ENCODE measurements at regions not wholly inside any gene's neighbourhood (a gene's known extent, or its start where the extent isn't known, plus 50 kb on each side); places are given as distances from the start of the nearest gene placed in this dataset.

- ATAC-seq = no peak
Observed at GRCh38 chr13:44180876-44181536, 192.6 kb upstream of the SERP2 start.

GRCh38 chr13:44181931-44182330 is 191.7 kb upstream of the SERP2 start:
- TF ChIP-seq CTCF (IDR thresholded peaks at IDR 0.05) = no peak
- Histone ChIP-seq H3K4me3 (ENCODE audit: low read length) (no peak overlapping the region), H3K4me1 (ENCODE audit: control insufficient read depth, insufficient read depth, low read length) (no peaks in the 10 kb centered on the region), H3K36me3 (ENCODE audit: control insufficient read depth, insufficient read depth, low read length) (no peaks in the 10 kb centered on the region), H3K27me3 (ENCODE audit: control insufficient read depth, insufficient read depth, low read length) (no peaks in the 10 kb centered on the region), H3K27ac (ENCODE audit: low read length) (no peak overlapping the region), H3K9me3 (ENCODE audit: control insufficient read depth, insufficient read depth, low read length) (no peaks in the 10 kb centered on the region)
- no peak for DNase-seq
- peaks cover 0 to 3% of the 10 kb centered on the region in 2 donors for H3K27me3 Mint-ChIP-seq (ENCODE audit: low read depth in 2 of 2)
- intact Hi-C loops (cut with micrococcal nuclease) = no loop called here
- H3K27ac Mint-ChIP-seq = no peak overlapping the region
- H3K36me3 Mint-ChIP-seq = no peaks in the 10 kb centered on the region
- H3K9me3 Mint-ChIP-seq = no peaks in the 10 kb centered on the region
- H3K4me1 Mint-ChIP-seq = no peaks in the 10 kb centered on the region
- ATAC-seq = no peak
- 100% methylated on average over 1 of the region's 2 CpGs for WGBS (ENCODE audit: insufficient coverage)
- H3K4me3 Mint-ChIP-seq = no peak overlapping the region

More at GRCh38 chr13:44180876-44181536, 192.6 kb upstream of the SERP2 start:
- no peaks in the 10 kb centered on the region for H3K4me1 Mint-ChIP-seq
- Histone ChIP-seq H3K4me3 (ENCODE audit: low read length) (no peak overlapping the region), H3K27me3 (ENCODE audit: control insufficient read depth, insufficient read depth, low read length) (no peaks in the 10 kb centered on the region), H3K9me3 (ENCODE audit: control insufficient read depth, insufficient read depth, low read length) (no peaks in the 10 kb centered on the region), H3K4me1 (ENCODE audit: control insufficient read depth, insufficient read depth, low read length) (no peaks in the 10 kb centered on the region), H3K27ac (ENCODE audit: low read length) (no peak overlapping the region), H3K36me3 (ENCODE audit: control insufficient read depth, insufficient read depth, low read length) (no peaks in the 10 kb centered on the region)
- peaks cover 0 to 3% of the 10 kb centered on the region in 2 donors for H3K27me3 Mint-ChIP-seq (ENCODE audit: low read depth in 2 of 2)
- no peaks in the 10 kb centered on the region for H3K36me3 Mint-ChIP-seq
- no peak overlapping the region for H3K27ac Mint-ChIP-seq
- no peaks in the 10 kb centered on the region for H3K9me3 Mint-ChIP-seq
- no peak overlapping the region for H3K4me3 Mint-ChIP-seq
- DNase-seq = no peak
- no peak for TF ChIP-seq CTCF (IDR thresholded peaks at IDR 0.05)
- WGBS (ENCODE audit: insufficient coverage) = 96% methylated on average over 8 of the region's 8 CpGs
- intact Hi-C loops (cut with micrococcal nuclease) = no loop called here

GRCh38 chr13:44184740-44185139 is 188.9 kb upstream of the SERP2 start:
- H3K4me1 ChIP-seq (ENCODE audit: control insufficient read depth, insufficient read depth, low read length) = no peaks in the 10 kb centered on the region
- no peaks in the 10 kb centered on the region for H3K9me3 ChIP-seq (ENCODE audit: control insufficient read depth, insufficient read depth, low read length)
- H3K27me3 Mint-ChIP-seq (ENCODE audit: low read depth in 2 of 2) = peaks cover 0 to 3% of the 10 kb centered on the region in 2 donors
- no peaks in the 10 kb centered on the region for H3K9me3 Mint-ChIP-seq
- no peaks in the 10 kb centered on the region for H3K27me3 ChIP-seq (ENCODE audit: control insufficient read depth, insufficient read depth, low read length)
- no peak overlapping the region for H3K27ac ChIP-seq (ENCODE audit: low read length)
- no peaks in the 10 kb centered on the region for H3K36me3 ChIP-seq (ENCODE audit: control insufficient read depth, insufficient read depth, low read length)
- intact Hi-C loops (cut with micrococcal nuclease) = no loop called here
- H3K4me1 Mint-ChIP-seq = no peaks in the 10 kb centered on the region
- H3K36me3 Mint-ChIP-seq = no peaks in the 10 kb centered on the region
- H3K4me3 ChIP-seq (ENCODE audit: low read length) = no peak overlapping the region
- no peak overlapping the region for H3K4me3 Mint-ChIP-seq
- no peak for TF ChIP-seq CTCF (IDR thresholded peaks at IDR 0.05)
- DNase-seq (no peak), ATAC-seq (no peak)
- no peak overlapping the region for H3K27ac Mint-ChIP-seq
- 40% methylated on average over 1 of the region's 1 CpG for WGBS (ENCODE audit: insufficient coverage)

GRCh38 chr13:44188257-44188656 is 185.4 kb upstream of the SERP2 start:
- Histone ChIP-seq H3K4me1 (ENCODE audit: control insufficient read depth, insufficient read depth, low read length) (no peaks in the 10 kb centered on the region), H3K4me3 (ENCODE audit: low read length) (no peak overlapping the region), H3K27ac (ENCODE audit: low read length) (no peak overlapping the region), H3K9me3 (ENCODE audit: control insufficient read depth, insufficient read depth, low read length) (no peaks in the 10 kb centered on the region), H3K27me3 (ENCODE audit: control insufficient read depth, insufficient read depth, low read length) (no peaks in the 10 kb centered on the region), H3K36me3 (ENCODE audit: control insufficient read depth, insufficient read depth, low read length) (no peaks in the 10 kb centered on the region)
- Mint-ChIP-seq H3K27ac (no peak overlapping the region), H3K4me3 (no peak overlapping the region), H3K4me1 (no peaks in the 10 kb centered on the region), H3K27me3 (ENCODE audit: low read depth in 2 of 2) (peaks cover 0 to 2% of the 10 kb centered on the region in 2 donors), H3K9me3 (no peaks in the 10 kb centered on the region), H3K36me3 (no peaks in the 10 kb centered on the region)
- intact Hi-C loops (cut with micrococcal nuclease) = no loop called here
- no peak for TF ChIP-seq CTCF (IDR thresholded peaks at IDR 0.05)
- ATAC-seq (no peak), DNase-seq (no peak)
- WGBS (ENCODE audit: insufficient coverage) = 73% methylated on average over 2 of the region's 2 CpGs
